ENCODE measurements at regions not wholly inside any gene's neighbourhood (a gene's known extent, or its start where the extent isn't known, plus 50 kb on each side); places are given as distances from the start of the nearest gene placed in this dataset.

- no peak for TF ChIP-seq CTCF (IDR thresholded peaks at IDR 0.05)
- TF ChIP-seq EP300 (IDR thresholded peaks at IDR 0.05), result no peak
- no peak for TF ChIP-seq POLR2A (IDR thresholded peaks at IDR 0.05)
- TF ChIP-seq POLR2AphosphoS5 (IDR thresholded peaks at IDR 0.05), result no peak
These were observed 107.4 kb downstream of the SNX18 start for GRCh38 chr5:54624805-54625568.
